Islet of Langerhans (tissue), 1 donor: ENCODE measurements at regions not wholly inside any gene's neighbourhood (a gene's known extent, or its start where the extent isn't known, plus 50 kb on each side); places are given as distances from the start of the nearest gene placed in this dataset.

Experiments
- FAIRE-seq: peaks from one replicate; lab custom pipeline; 2011; peaks lifted over from hg19 to GRCh38; lab: Jason Lieb, UNC

DNA sequence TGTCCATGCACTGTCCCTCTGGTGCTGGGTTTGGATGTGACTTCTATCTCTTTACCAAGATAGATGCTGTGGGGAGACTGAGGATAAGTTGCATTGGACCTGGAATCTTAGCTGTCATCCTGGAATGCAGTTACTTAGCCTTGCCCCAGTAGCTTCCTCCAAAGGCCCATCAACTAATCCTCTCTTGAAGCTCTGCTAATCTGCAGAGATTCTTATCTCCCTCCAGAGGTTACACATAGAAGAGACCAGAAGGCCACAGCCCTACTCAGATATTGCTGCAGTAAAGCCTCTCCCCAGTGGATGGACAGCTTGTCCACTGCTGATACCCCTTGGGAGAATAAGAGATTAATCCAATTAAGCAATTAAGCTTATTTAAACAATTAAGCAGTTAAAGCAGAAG lies 867.2 kb downstream of the BCL11B start:
- no peak for FAIRE-seq

DNA sequence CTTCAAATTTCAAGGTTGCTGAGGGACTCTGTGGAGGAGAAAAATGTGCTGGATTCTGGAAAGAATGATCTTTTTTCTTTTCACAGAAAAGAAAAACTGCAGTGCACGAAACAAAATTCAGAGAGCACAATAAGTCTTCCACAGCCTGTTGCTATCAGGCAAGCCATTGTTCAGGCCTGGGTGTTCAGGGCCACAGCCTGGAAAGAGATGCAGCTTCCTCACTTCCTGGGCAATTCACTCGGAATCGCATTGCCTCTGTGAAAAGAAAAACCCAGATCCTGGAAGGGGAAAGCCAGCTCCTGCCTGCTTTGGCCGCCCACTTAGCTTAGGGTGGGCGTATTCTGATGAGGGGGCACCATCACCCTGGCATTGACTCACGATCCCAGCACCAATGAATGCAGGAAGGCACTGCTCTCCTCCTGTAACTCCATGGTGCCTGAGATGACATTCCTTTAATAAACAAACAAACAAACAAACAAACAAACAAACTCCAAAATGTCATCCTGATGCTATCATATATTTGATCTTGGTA lies 863.9 kb downstream of the BCL11B start:
- no peak for FAIRE-seq

- no peak for FAIRE-seq
Observed at GRCh38 chr14:98408713-98409112, 863.3 kb downstream of the BCL11B start.

DNA sequence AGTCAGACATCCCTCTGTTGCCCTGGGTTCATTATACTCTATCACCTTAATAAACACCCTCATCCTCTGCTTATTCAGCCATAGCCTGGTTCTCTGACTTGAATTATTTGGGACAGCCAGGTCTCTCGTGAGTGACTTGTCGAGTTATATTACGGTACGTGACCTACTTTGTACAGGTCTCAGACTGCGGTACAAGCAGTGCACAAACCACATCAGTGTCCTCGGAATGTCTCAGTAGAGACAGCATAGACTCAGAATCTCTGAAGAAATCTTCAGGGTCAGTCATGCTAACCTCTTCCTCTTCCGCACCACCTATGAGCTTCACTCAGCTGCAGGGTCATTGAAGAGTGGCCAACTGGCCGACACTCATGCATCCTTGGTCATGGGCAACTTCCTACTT lies 860.8 kb downstream of the BCL11B start:
- FAIRE-seq: no peak

- no peak for FAIRE-seq
Observed at GRCh38 chr14:98412431-98412830, 859.6 kb downstream of the BCL11B start.

DNA sequence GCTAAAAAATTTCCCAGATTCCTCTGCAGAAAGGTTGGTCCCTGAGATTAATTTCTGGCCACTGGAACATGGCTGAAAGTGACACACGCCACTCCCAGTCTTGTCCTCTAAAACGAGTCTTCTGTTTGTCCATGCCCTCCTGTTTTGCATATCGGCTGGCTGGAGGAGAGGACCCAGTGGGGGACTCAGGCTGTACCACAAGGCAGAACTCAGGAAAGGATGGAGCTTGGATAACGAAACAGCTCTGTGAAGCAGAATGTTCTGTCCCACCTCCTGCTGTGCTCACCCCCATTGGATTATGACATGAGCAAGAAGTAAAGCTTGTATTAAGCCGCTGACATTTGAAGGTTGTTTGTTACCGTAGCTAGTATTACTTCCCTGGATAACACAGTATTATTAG lies 856.2 kb downstream of the BCL11B start:
- no peak for FAIRE-seq

DNA sequence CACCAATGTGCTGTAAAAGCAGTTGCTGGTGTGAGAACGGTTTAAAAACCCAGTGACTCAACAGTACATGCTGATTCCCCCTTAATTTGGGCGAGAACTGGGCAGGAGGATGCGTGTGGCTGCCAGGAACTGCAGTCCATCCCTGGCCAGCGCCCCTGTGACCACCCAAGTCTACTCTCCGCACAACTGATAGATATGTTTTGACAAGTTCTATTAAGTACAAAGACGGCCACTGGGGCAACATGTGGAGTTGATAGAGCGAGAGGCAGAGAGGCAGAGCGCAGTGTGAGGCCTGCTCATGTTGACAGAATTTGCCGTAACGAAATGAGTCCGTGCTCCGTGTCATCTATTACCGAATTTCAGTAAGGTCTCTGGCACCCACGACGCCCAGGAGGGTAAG lies 855.0 kb downstream of the BCL11B start:
- no peak for FAIRE-seq

DNA sequence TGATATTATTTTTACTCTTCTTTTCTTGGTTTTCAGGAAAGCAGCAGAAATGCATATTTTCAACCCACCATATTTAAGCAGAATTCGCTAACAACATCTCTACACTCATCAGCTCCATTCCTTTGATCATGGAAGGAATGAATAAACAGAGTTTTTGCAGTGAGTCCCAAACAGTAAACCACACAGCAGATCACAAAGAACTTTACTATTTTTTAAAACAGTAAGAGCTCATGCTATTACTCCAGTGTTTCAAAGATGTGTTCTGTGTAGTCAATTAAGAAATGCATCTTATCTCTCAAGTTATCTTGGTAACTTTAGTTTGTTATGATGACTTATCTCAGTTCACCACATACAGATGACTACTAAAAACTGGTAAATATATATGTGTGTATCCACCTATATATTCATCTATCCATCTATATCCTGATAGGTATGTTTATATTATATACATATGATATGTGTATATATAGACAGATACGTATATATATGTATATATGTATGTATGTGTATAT lies 843.5 kb downstream of the BCL11B start:
- FAIRE-seq: no peak

- no peak for FAIRE-seq
Observed at GRCh38 chr14:98433436-98433835, 838.6 kb downstream of the BCL11B start.

DNA sequence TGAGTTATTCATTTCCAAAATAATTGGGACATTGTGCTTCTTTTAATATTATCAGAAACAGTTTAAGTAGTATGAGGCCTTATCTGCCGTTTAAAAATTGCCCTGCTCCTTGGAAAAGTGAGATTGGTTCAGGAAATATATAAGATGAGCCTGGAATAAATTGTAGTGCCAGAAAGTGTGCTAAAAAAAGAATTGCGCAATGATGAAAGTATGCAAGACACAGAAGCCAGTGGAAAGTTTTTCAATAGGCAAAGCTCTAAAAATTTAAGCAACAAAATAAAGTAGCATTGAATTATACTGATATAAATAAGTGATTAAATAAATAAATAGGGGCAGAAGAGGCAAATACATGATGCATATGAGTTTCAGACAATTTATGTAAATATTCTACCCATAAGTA lies 834.9 kb downstream of the BCL11B start:
- no peak for FAIRE-seq

DNA sequence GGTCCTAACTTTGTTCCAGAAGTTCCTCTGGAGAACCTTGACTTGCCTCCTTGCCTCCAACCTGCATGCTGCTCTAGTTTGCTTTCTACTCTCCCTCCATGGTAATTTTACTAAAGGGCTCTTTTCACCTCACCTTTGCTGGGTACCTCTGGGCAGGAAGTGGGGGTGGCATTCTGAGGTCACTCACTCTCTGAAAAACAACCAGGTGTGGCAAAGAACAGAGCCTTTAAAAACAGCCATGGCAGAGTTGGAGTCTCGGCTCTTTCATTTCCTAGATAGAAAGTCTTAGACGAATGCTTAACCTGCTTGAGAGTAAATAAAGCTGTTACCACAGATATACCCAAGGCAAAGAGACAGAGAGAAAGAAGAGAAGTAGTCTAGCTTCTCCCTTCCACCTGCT lies 827.9 kb downstream of the BCL11B start:
- no peak for FAIRE-seq

DNA sequence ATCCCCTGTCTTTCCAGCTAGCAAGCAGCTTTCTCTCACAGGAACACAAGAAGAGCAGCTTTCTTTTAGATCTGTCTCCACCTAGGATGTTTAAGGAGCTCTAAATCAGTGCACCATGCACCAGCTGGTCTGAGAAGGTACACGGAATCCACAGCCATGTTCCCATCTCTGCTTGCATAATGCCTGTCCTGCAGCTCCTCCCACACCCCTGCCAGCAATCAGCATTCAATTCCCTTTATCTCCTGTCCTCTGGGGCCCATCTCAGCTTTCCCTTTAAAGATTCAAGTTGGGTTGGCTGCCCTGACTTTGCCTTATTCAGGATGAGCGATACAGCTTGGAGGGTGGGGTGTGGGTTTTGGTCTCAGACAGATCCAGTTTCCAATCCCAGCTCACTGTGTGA lies 826.3 kb downstream of the BCL11B start:
- FAIRE-seq: no peak

DNA sequence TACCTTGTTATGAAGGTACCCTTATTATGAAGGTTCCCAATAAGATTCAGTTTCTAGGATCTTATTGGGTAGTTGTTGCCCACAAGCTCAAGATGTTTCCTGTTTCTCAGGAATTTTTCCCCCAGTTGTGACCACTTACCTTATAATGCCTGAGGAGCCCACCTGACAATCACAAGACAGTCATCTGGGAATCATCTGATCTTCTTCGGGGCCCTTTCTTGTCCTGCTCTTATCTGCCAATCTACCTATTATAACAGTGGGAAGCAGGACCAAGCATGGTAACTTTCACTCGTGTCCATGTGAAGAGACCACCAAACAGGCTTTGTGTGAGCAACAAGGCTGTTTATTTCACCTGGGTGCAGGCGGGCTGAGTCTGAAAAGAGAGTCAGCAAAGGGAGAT lies 825.5 kb downstream of the BCL11B start:
- FAIRE-seq: no peak

DNA sequence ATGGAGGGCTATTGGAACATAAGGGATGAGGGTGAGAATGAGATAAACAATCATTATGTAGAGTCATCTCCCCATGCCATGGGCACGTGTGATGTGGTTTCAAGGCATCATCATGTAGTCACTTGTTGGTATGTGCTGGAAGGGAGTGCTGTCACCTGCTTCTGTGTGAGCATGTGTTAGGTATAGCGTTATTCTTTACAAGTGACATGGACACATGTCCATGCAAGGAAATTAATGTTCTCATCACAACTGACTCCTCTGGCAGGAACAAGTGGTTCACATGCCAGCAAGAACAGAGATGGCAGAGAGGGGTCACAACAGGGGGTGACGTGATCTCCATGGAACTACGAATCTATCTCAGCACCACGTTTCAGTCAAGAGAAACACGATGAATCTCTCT lies 815.8 kb downstream of the BCL11B start:
- no peak for FAIRE-seq

DNA sequence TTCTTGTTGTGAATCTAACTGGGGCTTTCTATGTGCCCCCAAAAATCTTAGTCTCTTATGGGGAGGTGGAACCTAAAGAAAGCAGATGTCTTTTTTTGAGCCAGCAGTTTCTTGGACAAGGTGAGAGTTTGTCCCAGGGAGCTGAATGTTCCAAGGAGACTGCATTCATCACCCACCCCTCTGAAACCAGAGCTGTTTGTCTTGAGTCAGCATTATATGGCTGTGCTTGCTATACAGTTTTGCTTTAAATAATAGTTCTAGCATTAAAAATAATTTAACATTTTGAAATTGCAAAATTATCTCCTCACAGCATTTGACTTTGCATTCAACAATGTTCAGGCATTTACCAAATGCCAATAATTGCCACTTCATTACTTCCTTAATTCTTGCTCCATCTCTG lies 813.3 kb downstream of the BCL11B start:
- FAIRE-seq: no peak

DNA sequence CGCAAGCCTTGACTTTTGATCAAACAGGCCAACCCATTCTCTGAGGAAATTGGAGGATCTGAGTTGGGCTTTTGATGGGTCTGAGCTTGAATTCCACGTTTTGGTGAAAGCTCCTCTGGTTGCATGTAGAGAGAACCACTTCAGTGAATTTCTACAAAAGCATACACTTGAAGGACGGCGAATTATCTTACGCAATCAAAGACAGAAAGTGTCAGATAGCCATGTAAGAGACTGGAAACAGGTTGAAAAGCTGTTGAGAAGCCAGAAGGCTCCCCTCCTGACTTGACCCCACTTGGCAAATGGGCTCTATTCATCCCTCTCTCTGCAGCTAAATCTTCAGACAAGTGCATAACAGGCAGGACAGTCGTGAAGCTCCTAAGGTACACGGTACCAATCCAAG lies 809.1 kb downstream of the BCL11B start:
- FAIRE-seq: no peak

- no peak for FAIRE-seq
Observed at GRCh38 chr14:98466807-98467206, 805.2 kb downstream of the BCL11B start.

DNA sequence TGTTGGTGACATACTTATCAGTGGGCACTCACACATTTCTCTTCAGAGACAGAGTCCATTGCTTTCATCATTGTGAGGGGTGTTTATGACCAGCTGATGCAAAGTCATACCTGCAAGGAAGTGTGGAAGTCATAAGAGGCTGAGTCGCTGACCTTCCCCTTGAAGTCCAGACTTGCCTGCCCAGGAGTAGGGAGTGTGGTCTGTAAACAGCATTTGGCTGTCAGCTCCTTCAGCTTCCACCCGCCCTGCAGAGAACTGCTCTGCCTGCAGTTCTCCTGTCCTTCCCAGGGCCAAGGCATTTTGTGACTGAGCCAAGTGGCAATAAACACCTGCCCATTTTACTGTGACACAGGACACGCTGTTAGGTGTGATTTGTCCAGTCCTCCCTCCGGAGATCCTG lies 801.3 kb downstream of the BCL11B start:
- FAIRE-seq: no peak

DNA sequence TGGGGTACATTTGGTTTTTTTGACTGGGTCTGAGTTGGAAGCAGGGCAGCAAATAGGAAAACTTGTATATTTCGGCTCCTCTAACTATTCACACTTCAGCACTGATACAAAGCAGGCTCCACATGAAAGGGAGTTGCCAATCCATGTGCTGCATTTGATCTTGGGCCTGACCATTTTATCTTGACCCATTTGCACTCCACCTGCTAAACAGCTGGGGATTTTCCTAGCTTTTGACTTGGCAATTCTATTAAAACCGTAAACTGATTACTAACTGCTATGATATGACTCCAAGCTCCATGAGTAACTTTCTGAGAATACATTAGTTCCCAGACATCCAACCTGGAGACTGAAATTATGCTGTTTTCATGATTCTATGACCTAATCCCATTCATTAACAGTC lies 797.1 kb downstream of the BCL11B start:
- no peak for FAIRE-seq

DNA sequence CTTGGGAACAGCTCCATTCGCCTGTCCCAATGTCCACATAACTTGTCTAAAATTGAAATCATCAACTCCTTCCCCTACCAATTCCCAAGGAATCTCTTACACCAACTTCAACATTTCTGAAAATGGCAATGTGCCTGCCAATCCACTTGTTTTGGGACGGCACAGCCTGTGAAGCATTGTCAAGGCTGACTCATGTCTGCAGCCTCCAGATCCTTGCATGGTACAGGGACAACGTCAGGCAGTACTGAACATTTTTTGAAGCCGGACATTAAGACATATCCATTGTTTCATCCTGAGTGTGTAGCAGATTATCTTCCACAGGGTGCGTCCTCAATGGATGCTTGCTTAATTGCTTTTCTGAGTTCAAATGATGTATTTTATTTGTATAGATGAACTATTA lies 794.1 kb downstream of the BCL11B start:
- no peak for FAIRE-seq

DNA sequence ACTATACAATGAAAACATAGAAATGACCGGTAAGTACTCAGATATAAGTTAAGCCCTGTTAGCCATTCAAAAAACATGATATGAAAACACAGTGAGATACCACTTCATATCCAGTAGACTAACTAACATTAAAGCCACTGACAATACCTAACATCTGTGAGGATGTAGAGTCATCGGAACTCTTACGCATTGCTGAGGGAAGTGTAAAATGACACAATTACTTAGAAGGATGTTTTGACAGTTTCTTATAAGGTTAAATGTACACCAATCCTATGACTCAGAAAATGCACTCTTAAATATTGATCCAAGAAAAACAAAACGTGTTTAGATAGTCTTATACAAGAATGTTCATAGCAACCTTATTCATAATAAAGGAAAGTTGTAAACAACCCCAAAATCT lies 782.9 kb downstream of the BCL11B start:
- FAIRE-seq: no peak

DNA sequence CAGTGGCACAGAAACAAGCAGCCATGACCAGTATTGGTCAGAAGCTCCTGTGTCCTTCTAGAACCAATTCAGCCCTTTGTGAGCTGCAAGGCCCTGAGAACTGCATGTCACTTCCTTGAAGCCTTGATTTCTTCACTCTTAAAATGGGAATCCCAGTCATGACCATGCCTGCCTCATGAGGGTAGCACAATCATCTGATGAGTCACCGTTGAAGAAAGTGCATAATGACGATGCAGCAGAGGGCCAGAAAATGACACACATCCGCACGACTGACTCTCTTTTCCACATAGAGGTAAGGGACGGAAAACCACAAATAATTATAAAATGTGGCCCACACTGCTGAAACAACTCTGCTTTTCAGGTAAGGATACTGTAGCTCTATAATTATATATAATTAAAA lies 777.4 kb downstream of the BCL11B start:
- FAIRE-seq: no peak

- no peak for FAIRE-seq
Observed at GRCh38 chr14:98498019-98498885, 773.7 kb downstream of the BCL11B start.

DNA sequence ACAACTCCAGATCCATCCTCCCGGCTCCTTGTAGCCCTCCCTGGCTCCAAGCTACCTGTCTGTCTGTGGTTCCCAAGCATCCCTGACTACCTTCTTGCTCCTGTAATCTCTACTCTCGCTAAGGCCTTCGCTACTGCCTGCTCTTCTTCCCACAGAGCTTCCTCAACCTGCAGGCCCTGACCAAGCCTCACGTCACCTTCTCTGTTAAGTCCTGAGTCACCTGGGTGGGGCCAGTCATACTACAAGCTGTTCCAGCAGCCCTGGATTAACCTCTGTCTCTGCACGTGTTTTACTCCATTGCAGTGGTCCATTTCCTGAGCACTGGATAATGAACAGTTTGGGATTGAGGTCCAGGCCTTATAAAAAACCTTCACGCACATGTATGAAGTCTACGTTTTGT lies 770.7 kb downstream of the BCL11B start:
- FAIRE-seq: no peak
